ENCODE measurements at regions not wholly inside any gene's neighbourhood (a gene's known extent, or its start where the extent isn't known, plus 50 kb on each side); places are given as distances from the start of the nearest gene placed in this dataset.

GRCh38 chr7:19410691-19411090 is 265.5 kb upstream of the FERD3L start:
- Histone ChIP-seq H2AFZ (ENCODE audit: low read depth) (no peak overlapping the region), H3K4me1 (ENCODE audit: low read depth, poor library complexity, severe bottlenecking) (peaks cover 7% of the 10 kb centered on the region), H3K9ac (no peak overlapping the region), H3K4me2 (no peak overlapping the region), H4K20me1 (ENCODE audit: insufficient read depth) (no peaks in the 10 kb centered on the region), H3K27ac (no peak overlapping the region), H3K79me2 (ENCODE audit: insufficient read depth, low read depth) (no peaks in the 10 kb centered on the region), H3K4me3 (IDR thresholded peaks at IDR 0.05; ENCODE audit: insufficient read depth, low read depth, low read length) (no peak overlapping the region), H3K36me3 (ENCODE audit: insufficient read depth) (no peaks in the 10 kb centered on the region), H3K27me3 (ENCODE audit: insufficient read depth, low read depth) (no peaks in the 10 kb centered on the region)
- TF ChIP-seq CTCF (conservative IDR thresholded peaks at IDR 0.05; ENCODE audit: low read depth, low read length): no peak

GRCh38 chr7:19410106-19410505 is 264.9 kb upstream of the FERD3L start:
- no peak overlapping the region for H3K27ac ChIP-seq
- peaks cover 13% of the 10 kb centered on the region for H3K4me1 ChIP-seq (ENCODE audit: low read depth, poor library complexity, severe bottlenecking)
- H3K79me2 ChIP-seq (ENCODE audit: insufficient read depth, low read depth): no peaks in the 10 kb centered on the region
- H3K36me3 ChIP-seq (ENCODE audit: insufficient read depth): no peaks in the 10 kb centered on the region
- H3K4me2 ChIP-seq: no peak overlapping the region
- no peaks in the 10 kb centered on the region for H3K27me3 ChIP-seq (ENCODE audit: insufficient read depth, low read depth)
- H2AFZ ChIP-seq (ENCODE audit: low read depth): no peak overlapping the region
- no peak overlapping the region for H3K9ac ChIP-seq
- no peaks in the 10 kb centered on the region for H4K20me1 ChIP-seq (ENCODE audit: insufficient read depth)
- no peak for TF ChIP-seq CTCF (conservative IDR thresholded peaks at IDR 0.05; ENCODE audit: low read depth, low read length)
- no peak overlapping the region for H3K4me3 ChIP-seq (IDR thresholded peaks at IDR 0.05; ENCODE audit: insufficient read depth, low read depth, low read length)

- Histone ChIP-seq H3K79me2 (ENCODE audit: insufficient read depth, low read depth) (no peaks in the 10 kb centered on the region), H4K20me1 (ENCODE audit: insufficient read depth) (no peaks in the 10 kb centered on the region), H3K4me2 (no peak overlapping the region), H3K4me3 (IDR thresholded peaks at IDR 0.05; ENCODE audit: insufficient read depth, low read depth, low read length) (no peak overlapping the region), H3K9ac (no peak overlapping the region), H2AFZ (ENCODE audit: low read depth) (no peak overlapping the region), H3K27me3 (ENCODE audit: insufficient read depth, low read depth) (no peaks in the 10 kb centered on the region), H3K4me1 (ENCODE audit: low read depth, poor library complexity, severe bottlenecking) (peaks cover 27% of the 10 kb centered on the region), H3K27ac (no peak overlapping the region), H3K36me3 (ENCODE audit: insufficient read depth) (no peaks in the 10 kb centered on the region)
- TF ChIP-seq CTCF (conservative IDR thresholded peaks at IDR 0.05; ENCODE audit: low read depth, low read length): no peak
Observed at GRCh38 chr7:19408706-19409220, 263.5 kb upstream of the FERD3L start.

GRCh38 chr7:19407270-19407669 is 262.0 kb upstream of the FERD3L start:
- Histone ChIP-seq H3K4me2 (no peak overlapping the region), H3K27me3 (ENCODE audit: insufficient read depth, low read depth) (no peaks in the 10 kb centered on the region), H3K4me1 (ENCODE audit: low read depth, poor library complexity, severe bottlenecking) (peaks cover 38% of the 10 kb centered on the region), H3K27ac (no peak overlapping the region), H3K36me3 (ENCODE audit: insufficient read depth) (no peaks in the 10 kb centered on the region), H3K79me2 (ENCODE audit: insufficient read depth, low read depth) (no peaks in the 10 kb centered on the region), H4K20me1 (ENCODE audit: insufficient read depth) (no peaks in the 10 kb centered on the region), H2AFZ (ENCODE audit: low read depth) (no peak overlapping the region), H3K4me3 (IDR thresholded peaks at IDR 0.05; ENCODE audit: insufficient read depth, low read depth, low read length) (no peak overlapping the region), H3K9ac (no peak overlapping the region)
- TF ChIP-seq CTCF (conservative IDR thresholded peaks at IDR 0.05; ENCODE audit: low read depth, low read length): no peak

All from KMS-11 (cell line).